HUES6 (cell line): ENCODE measurements at regions not wholly inside any gene's neighbourhood (a gene's known extent, or its start where the extent isn't known, plus 50 kb on each side); places are given as distances from the start of the nearest gene placed in this dataset.
"Not testable (repeated sequence)": the region's sequence is repeated elsewhere in the genome, so short reads cannot be mapped to it uniquely, and the experiment has no call there.

Experiments
- H3K27ac ChIP-seq: 2 replicates; pipeline ENCODE4 v1.7.0; 2013; ENCODE audit warnings: low read depth, mild to moderate bottlenecking, low read length, inconsistent platforms
- H3K27me3 ChIP-seq: 2 replicates; pipeline ENCODE4 v1.6.1; 2013; ENCODE audit warnings: low read length; ENCODE audit not compliant: control insufficient read depth, insufficient read depth
- H3K36me3 ChIP-seq: 2 replicates; pipeline ENCODE4 v1.6.1; 2013; ENCODE audit warnings: low read length; ENCODE audit not compliant: control insufficient read depth, insufficient read depth
- H3K4me1 ChIP-seq: 2 replicates; pipeline ENCODE4 v1.6.1; 2013; ENCODE audit warnings: low read length; ENCODE audit not compliant: control insufficient read depth, insufficient read depth
- H3K4me3 ChIP-seq: 2 replicates; pipeline ENCODE4 v1.5.1; 2013; ENCODE audit warnings: low read depth, low read length
- H3K9ac ChIP-seq: one replicate; pipeline ENCODE4 v1.6.1; 2013; ENCODE audit warnings: mild to moderate bottlenecking, low read length
- H3K9me3 ChIP-seq: 2 replicates; pipeline ENCODE4 v1.6.1; 2013; ENCODE audit warnings: low read depth, low read length; ENCODE audit not compliant: control insufficient read depth, insufficient read depth

- H3K4me1 ChIP-seq: no peaks in the 10 kb centered on the region
- no peak overlapping the region for H3K9ac ChIP-seq
- H3K27me3 ChIP-seq: peaks cover 13% of the 10 kb centered on the region; the same call in 1 of the 2 replicates
- H3K9me3 ChIP-seq: no peaks in the 10 kb centered on the region
- no peak overlapping the region for H3K27ac ChIP-seq
- no peak overlapping the region for H3K4me3 ChIP-seq
- H3K36me3 ChIP-seq: no peaks in the 10 kb centered on the region
Measured at GRCh38 chrX:12034741-12035140, 103.5 kb upstream of the FRMPD4 start.

DNA sequence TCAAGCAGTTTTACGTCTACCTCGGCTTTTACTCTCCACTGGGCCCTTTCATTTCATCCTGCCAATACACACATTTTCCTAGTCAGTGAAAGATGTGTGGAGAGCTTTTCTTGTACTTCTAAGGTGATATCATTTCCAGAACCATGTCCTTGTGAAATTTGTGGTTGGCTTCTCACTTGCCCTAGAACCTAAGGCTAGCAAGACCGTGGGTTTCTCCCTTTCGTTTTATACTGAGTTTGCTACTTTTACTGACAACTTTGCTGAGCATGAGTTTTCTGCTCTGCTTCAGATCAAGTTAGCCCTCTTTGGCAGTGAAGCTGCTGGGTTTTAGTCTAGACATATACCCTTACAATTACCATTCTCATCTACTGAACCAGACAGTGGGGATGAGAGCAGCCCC lies 95.7 kb upstream of the FRMPD4 start:
- H3K4me3 ChIP-seq: no peak overlapping the region
- no peak overlapping the region for H3K27ac ChIP-seq
- H3K36me3 ChIP-seq: no peaks in the 10 kb centered on the region
- H3K9ac ChIP-seq: no peak overlapping the region
- H3K27me3 ChIP-seq: no peaks in the 10 kb centered on the region; the same call in 1 of the 2 replicates
- no peaks in the 10 kb centered on the region for H3K9me3 ChIP-seq
- no peaks in the 10 kb centered on the region for H3K4me1 ChIP-seq

DNA sequence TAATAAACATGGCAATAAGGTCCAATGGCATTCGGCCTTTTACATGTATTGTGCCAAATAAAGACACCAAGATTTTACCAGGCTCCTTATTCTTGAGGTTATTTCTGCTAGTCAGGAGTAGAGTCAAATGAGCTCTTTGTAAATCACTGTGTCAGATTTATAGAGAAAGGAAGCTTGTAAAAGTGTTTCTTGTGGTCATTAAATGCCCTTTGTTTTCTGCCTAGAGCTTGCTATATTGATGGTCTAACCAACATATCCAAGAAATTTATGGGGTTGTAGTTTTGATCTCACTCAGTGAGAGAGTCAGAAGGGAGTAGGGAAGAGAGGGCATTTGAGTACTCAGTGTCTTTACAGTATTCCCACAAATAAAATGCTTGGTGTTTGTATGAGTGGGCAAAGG lies 86.2 kb upstream of the FRMPD4 start:
- no peaks in the 10 kb centered on the region for H3K4me1 ChIP-seq
- H3K27me3 ChIP-seq: no peaks in the 10 kb centered on the region; the same call in 1 of the 2 replicates
- no peaks in the 10 kb centered on the region for H3K9me3 ChIP-seq
- no peak overlapping the region for H3K9ac ChIP-seq
- H3K27ac ChIP-seq: no peak overlapping the region
- H3K4me3 ChIP-seq: no peak overlapping the region
- no peaks in the 10 kb centered on the region for H3K36me3 ChIP-seq

DNA sequence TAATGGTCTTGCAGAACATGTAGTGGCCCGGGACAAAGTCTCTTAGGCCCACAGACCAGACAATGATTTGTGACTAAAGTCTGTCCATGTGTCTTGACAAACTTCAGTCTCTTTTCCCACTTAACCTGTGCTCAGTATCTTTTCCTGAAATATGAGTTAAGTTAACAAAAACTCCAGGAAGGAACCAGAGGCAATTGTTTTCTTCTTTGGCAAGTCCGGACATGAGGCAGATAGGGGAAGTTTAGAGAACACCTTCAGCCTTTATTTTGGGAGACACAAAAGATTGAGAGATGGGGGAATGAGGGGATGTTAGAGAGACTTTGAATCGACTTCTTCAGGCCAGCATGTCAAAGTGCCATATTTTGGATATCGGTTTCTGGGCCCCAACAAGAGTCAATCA lies 80.2 kb upstream of the FRMPD4 start:
- Histone ChIP-seq H3K4me1 (no peaks in the 10 kb centered on the region), H3K36me3 (no peaks in the 10 kb centered on the region), H3K27ac (no peak overlapping the region)

DNA sequence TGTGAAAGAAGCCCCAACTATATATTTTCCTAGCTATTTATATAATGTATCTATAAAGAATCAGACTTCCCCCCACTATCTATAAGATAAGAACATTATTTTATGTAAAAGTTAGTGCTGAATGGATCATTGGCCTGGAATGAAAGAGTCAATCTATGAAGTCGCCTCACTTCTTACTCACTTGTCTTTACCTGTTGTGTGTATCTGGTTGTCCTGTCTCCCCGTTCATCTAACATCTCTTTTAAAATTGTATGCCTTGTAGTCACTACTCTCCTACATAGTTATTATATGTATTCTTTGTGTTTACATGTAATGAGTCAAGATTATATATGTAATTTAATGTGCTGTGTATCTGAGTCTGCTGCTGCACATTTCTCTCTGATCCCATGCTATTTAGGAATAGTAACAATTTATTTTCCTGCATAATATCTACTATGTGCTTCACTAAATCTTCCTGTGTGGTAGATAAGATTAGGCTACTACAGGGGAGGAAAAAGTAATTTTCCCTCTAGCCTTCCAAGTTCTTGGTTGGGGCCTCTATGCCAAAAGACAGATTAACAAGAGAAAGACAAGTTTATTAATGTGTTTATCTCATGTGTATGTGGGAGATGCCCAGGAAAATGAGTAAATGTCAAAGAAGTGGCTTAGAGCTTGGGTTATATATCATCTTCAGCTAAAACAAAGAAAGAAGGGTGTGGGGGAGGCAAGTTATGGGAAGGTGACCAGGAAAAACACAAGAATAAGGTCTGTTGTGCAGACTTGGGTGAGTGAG lies 77.6 kb upstream of the FRMPD4 start:
- Histone ChIP-seq H3K9me3 (peaks cover 5% of the 10 kb centered on the region; the same call in 1 of the 2 replicates), H3K27ac (no peak overlapping the region), H3K4me3 (no peak overlapping the region), H3K4me1 (no peaks in the 10 kb centered on the region), H3K36me3 (no peaks in the 10 kb centered on the region), H3K27me3 (peaks cover 4% of the 10 kb centered on the region; the same call in 1 of the 2 replicates), H3K9ac (no peak overlapping the region)

More for the DNA sequence above, 80.2 kb upstream of the FRMPD4 start:
- Histone ChIP-seq H3K9me3 (peaks cover 5% of the 10 kb centered on the region; the same call in 1 of the 2 replicates), H3K4me3 (no peak overlapping the region), H3K27me3 (no peaks in the 10 kb centered on the region; the same call in 1 of the 2 replicates), H3K9ac (no peak overlapping the region)

DNA sequence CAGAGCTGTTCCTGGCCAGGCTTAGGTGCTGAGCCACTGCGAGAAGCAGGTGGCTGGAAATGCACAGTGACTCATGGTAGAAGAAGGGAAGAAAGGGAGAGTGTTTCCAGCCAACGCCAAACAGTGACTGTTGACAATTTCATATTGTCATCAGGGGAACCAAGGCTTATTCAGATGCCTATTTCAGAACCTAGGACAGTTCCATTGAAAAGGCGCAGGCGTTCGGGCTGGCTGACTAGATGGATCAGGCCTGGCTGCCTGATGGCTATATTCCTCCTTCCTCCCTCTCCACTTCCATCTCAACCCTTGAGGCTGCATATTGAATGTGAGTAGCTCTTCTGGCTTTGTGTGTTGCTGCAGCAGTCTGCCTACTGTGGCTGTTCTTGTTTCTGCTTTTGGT lies 73.0 kb upstream of the FRMPD4 start:
- Histone ChIP-seq H3K9ac (no peak overlapping the region), H3K36me3 (no peaks in the 10 kb centered on the region), H3K9me3 (no peaks in the 10 kb centered on the region), H3K27ac (no peak overlapping the region), H3K27me3 (peaks cover 4% of the 10 kb centered on the region; the same call in 1 of the 2 replicates), H3K4me1 (no peaks in the 10 kb centered on the region), H3K4me3 (no peak overlapping the region)

DNA sequence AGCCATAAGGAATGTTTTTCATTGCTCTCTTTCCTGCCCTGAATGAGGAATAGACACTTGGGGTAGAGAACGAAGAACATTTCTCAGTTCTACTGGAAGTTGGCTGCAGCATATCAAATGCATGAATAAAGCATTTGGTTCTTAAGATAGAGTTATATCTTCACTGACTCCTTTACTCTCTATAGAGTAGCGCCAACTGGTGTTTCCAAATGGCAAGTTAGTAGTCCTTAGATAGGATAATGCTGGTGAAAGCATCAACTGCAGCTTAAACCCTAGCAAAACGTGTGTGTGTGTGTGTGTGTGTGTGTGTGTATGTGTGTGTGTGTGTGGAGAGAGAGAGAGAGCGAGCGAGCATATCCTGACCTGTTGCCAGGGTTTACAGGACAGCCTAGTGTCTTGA lies 62.2 kb upstream of the FRMPD4 start:
- H3K4me3 ChIP-seq: no peak overlapping the region
- H3K27ac ChIP-seq: no peak overlapping the region
- H3K27me3 ChIP-seq: no peaks in the 10 kb centered on the region; the same call in 1 of the 2 replicates

GRCh38 chrX:12080265-12080664 lies 58.0 kb upstream of the FRMPD4 start:
- Histone ChIP-seq H3K27ac (0 out of 2 replicates have a peak overlapping the region, but pooled peaks have one; percentile 31), H3K27me3 (no peaks in the 10 kb centered on the region; the same call in 1 of the 2 replicates), H3K9ac (no peak overlapping the region), H3K36me3 (no peaks in the 10 kb centered on the region), H3K4me1 (peaks cover 12% of the 10 kb centered on the region), H3K4me3 (no peak overlapping the region), H3K9me3 (peaks cover 11% of the 10 kb centered on the region)

More for the DNA sequence above, 62.2 kb upstream of the FRMPD4 start:
- Histone ChIP-seq H3K36me3 (no peaks in the 10 kb centered on the region), H3K9ac (no peak overlapping the region), H3K4me1 (peaks cover 7% of the 10 kb centered on the region), H3K9me3 (no peaks in the 10 kb centered on the region)

GRCh38 chrX:12082959-12083358 lies 55.3 kb upstream of the FRMPD4 start:
- H3K4me1 ChIP-seq: peaks cover 12% of the 10 kb centered on the region
- H3K27ac ChIP-seq: not testable (repeated sequence)

More at GRCh38 chrX:12082959-12083358, 55.3 kb upstream of the FRMPD4 start:
- H3K4me3 ChIP-seq, H3K36me3 ChIP-seq, H3K27me3 ChIP-seq, H3K9ac ChIP-seq: not testable (repeated sequence)
- H3K9me3 ChIP-seq: peaks cover 11% of the 10 kb centered on the region
